ENCODE measurements at regions not wholly inside any gene's neighbourhood (a gene's known extent, or its start where the extent isn't known, plus 50 kb on each side); places are given as distances from the start of the nearest gene placed in this dataset.

GRCh38 chr1:213617133-213617532 lies 370.6 kb upstream of the PROX1 start:
- DNase-seq (ENCODE audit: extremely low read depth, low read depth), result no peak
- no peak for TF ChIP-seq CTCF (IDR thresholded peaks at IDR 0.05; ENCODE audit: low read depth, low read length, missing control alignments)

GRCh38 chr1:213618094-213618493 lies 369.7 kb upstream of the PROX1 start:
- DNase-seq (ENCODE audit: extremely low read depth, low read depth), result no peak
- no peak for TF ChIP-seq CTCF (IDR thresholded peaks at IDR 0.05; ENCODE audit: low read depth, low read length, missing control alignments)
- H3K4me3 ChIP-seq (replicated peaks; ENCODE audit: low read depth, low read length), result no peak overlapping the region

More at GRCh38 chr1:213617133-213617532, 370.6 kb upstream of the PROX1 start:
- no peak overlapping the region for H3K4me3 ChIP-seq (replicated peaks; ENCODE audit: low read depth, low read length)

DNA sequence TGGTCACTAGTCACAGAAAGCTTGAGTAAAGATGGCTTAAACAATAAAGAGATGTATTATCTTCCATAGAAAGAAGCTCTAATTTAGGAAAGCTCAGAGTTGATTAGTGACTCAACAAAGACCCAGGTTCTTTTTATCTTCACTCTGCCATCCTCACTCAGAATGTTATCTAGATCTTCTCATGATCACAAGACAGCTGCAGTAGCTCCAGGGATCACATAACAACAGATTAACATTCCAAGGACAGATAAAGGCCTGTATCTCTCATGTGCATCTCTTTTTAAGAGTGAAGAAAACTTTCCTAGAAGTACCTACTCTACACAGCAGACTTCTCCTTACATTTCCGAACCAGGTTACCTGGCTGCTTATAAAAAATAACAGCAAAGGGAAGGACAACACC lies 368.7 kb upstream of the PROX1 start:
- TF ChIP-seq CTCF (IDR thresholded peaks at IDR 0.05; ENCODE audit: low read depth, low read length, missing control alignments), result no peak

DNA sequence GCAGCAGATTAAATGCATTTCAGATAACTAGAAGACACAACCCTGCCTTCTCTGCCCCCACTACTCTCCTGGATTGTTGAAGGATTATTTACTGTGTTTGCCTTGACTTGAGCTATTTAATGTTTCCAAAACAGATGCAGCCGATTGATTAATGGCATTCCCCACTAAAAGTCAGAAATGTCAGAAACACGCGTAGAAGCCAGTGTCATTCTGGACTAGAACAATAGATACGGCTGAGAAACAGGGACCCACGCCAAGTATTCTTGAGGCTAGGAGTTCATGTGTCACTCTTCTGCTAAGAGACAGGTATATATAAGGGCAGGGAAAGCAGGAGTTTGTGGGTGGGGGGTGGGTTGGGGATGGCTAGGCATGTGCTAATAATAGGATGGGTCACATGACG lies 366.7 kb upstream of the PROX1 start:
- no peak for DNase-seq (ENCODE audit: extremely low read depth, low read depth)
- H3K4me3 ChIP-seq (replicated peaks; ENCODE audit: low read depth, low read length), result no peak overlapping the region
- TF ChIP-seq CTCF (IDR thresholded peaks at IDR 0.05; ENCODE audit: low read depth, low read length, missing control alignments), result no peak

More for the DNA sequence above, 368.7 kb upstream of the PROX1 start:
- no peak overlapping the region for H3K4me3 ChIP-seq (replicated peaks; ENCODE audit: low read depth, low read length)
- no peak for DNase-seq (ENCODE audit: extremely low read depth, low read depth)

- no peak for TF ChIP-seq CTCF (IDR thresholded peaks at IDR 0.05; ENCODE audit: low read depth, low read length, missing control alignments)
- H3K4me3 ChIP-seq (replicated peaks; ENCODE audit: low read depth, low read length), result no peak overlapping the region
- no peak for DNase-seq (ENCODE audit: extremely low read depth, low read depth)
Observed at GRCh38 chr1:213622365-213623063, 365.3 kb upstream of the PROX1 start.

- TF ChIP-seq CTCF (IDR thresholded peaks at IDR 0.05; ENCODE audit: low read depth, low read length, missing control alignments), result no peak
- DNase-seq (ENCODE audit: extremely low read depth, low read depth), result no peak
- no peak overlapping the region for H3K4me3 ChIP-seq (replicated peaks; ENCODE audit: low read depth, low read length)
Observed at GRCh38 chr1:213623064-213623581, 364.6 kb upstream of the PROX1 start.
